Ectodermal cell (in vitro differentiated cells): ENCODE measurements at regions not wholly inside any gene's neighbourhood (a gene's known extent, or its start where the extent isn't known, plus 50 kb on each side); places are given as distances from the start of the nearest gene placed in this dataset.

Experiments used
- H3K27ac ChIP-seq: 2 replicates; pipeline ENCODE4 v1.7.0; 2013; ENCODE audit warnings: mild to moderate bottlenecking, low read depth, low read length; ENCODE audit not compliant: insufficient read depth, poor library complexity, severe bottlenecking
- H3K27me3 ChIP-seq: 2 replicates; pipeline ENCODE4 v1.7.0; 2013; ENCODE audit warnings: mild to moderate bottlenecking, low read length; ENCODE audit not compliant: insufficient read depth, control insufficient read depth, poor library complexity, severe bottlenecking
- H3K36me3 ChIP-seq: one replicate; pipeline ENCODE4 v1.7.0; 2013; ENCODE audit warnings: low read length; ENCODE audit not compliant: control insufficient read depth, insufficient read depth
- H3K4me1 ChIP-seq: one replicate; pipeline ENCODE4 v1.7.0; 2013; ENCODE audit warnings: low read length; ENCODE audit not compliant: control insufficient read depth, insufficient read depth
- H3K4me3 ChIP-seq: 2 replicates; pipeline ENCODE4 v1.7.0; 2013; ENCODE audit warnings: low read depth, low read length, control low read depth; ENCODE audit not compliant: insufficient read depth
- H3K9me3 ChIP-seq: 2 replicates; pipeline ENCODE4 v1.7.0; 2013; ENCODE audit warnings: mild to moderate bottlenecking, low read length, moderate library complexity; ENCODE audit not compliant: control insufficient read depth
- WGBS, 2 experiments: methylation state at CpG; one replicate each; pipeline ENCODE4 v1.1.7; 2013; ENCODE audit warnings: missing lambda C conversion rate in 2 of 2; 5-methylcytosine and 5-hydroxymethylcytosine counted together

GRCh38 chr6:93549868-93550267, 130.5 kb upstream of the EPHA7 start:
- WGBS, 2 experiments, result 91 to 96% methylated on average over 1 to 2 of the region's 2 CpGs
- no peak overlapping the region for H3K27ac ChIP-seq
- H3K4me1 ChIP-seq, result no peaks in the 10 kb centered on the region
- no peaks in the 10 kb centered on the region for H3K36me3 ChIP-seq
- no peak overlapping the region for H3K4me3 ChIP-seq
- H3K27me3 ChIP-seq, result no peaks in the 10 kb centered on the region
- no peaks in the 10 kb centered on the region for H3K9me3 ChIP-seq

- H3K27me3 ChIP-seq, result no peaks in the 10 kb centered on the region
- H3K36me3 ChIP-seq, result no peaks in the 10 kb centered on the region
- no peaks in the 10 kb centered on the region for H3K4me1 ChIP-seq
- H3K4me3 ChIP-seq, result no peak overlapping the region
- H3K27ac ChIP-seq, result no peak overlapping the region
- 94 to 98% methylated on average over 5 of the region's 6 CpGs for WGBS, 2 experiments
- peaks cover 4% of the 10 kb centered on the region for H3K9me3 ChIP-seq
These were observed 105.5 kb upstream of the EPHA7 start for GRCh38 chr6:93524671-93525451.

DNA sequence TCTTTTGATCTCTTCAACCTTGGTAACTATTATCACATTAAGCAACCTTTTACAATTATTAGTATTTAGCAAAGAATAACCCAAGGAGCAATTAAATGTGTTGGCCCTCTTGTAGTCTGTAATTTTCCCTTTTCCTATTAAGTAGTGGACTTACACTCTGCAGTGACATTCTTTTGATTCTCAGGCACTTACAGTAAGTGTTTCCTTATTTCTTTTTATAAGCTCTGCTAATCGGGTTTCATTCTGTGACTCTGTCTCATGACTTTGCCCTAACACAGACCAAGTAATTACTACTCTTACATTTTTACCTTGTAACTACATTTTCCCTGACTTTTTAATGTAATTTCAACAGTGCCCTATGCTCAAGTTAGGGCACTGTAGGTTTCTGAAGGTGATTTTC, 104.0 kb upstream of the EPHA7 start:
- WGBS, 2 experiments, result 78 to 93% methylated on average over 1 of the region's 1 CpG
- H3K4me3 ChIP-seq, result no peak overlapping the region
- no peaks in the 10 kb centered on the region for H3K27me3 ChIP-seq
- peaks cover 4% of the 10 kb centered on the region for H3K9me3 ChIP-seq
- no peaks in the 10 kb centered on the region for H3K36me3 ChIP-seq
- no peak overlapping the region for H3K27ac ChIP-seq
- H3K4me1 ChIP-seq, result no peaks in the 10 kb centered on the region

GRCh38 chr6:93516441-93516840, 97.1 kb upstream of the EPHA7 start:
- H3K27ac ChIP-seq, result no peak overlapping the region
- H3K27me3 ChIP-seq, result no peaks in the 10 kb centered on the region
- no peaks in the 10 kb centered on the region for H3K9me3 ChIP-seq
- no peaks in the 10 kb centered on the region for H3K36me3 ChIP-seq
- WGBS, 2 experiments, result 100% methylated on average over 1 of the region's 2 CpGs; no CpG with 5 or more reads in 1 of the 2 experiments
- no peaks in the 10 kb centered on the region for H3K4me1 ChIP-seq
- H3K4me3 ChIP-seq, result no peak overlapping the region

DNA sequence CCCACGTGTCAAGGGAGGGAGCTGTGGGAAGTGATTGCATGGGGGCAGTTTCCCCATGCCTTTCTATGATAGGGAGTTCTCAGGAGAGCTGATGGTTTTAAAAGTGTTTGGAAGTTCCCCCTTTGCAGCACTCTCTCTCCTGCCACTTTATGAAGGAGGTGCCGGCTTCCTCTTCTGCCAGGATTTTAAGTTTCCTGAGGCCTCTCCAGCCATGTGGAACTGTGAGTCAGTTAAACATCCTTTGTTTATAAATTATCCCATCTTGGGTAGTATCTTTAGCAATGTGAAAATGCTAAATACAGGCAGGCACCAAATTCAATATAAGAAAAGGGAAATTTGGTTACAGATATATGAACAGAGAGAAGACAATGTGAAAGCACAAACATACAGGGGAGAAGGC, 96.4 kb upstream of the EPHA7 start:
- H3K9me3 ChIP-seq, result peaks cover 2% of the 10 kb centered on the region
- no peaks in the 10 kb centered on the region for H3K36me3 ChIP-seq
- no peak overlapping the region for H3K27ac ChIP-seq
- H3K4me3 ChIP-seq, result no peak overlapping the region
- H3K27me3 ChIP-seq, result no peaks in the 10 kb centered on the region
- no peaks in the 10 kb centered on the region for H3K4me1 ChIP-seq
- 82 to 85% methylated on average over 2 of the region's 2 CpGs for WGBS, 2 experiments

GRCh38 chr6:93498713-93499112, 79.4 kb upstream of the EPHA7 start:
- Histone ChIP-seq H3K27ac (no peak overlapping the region), H3K27me3 (no peaks in the 10 kb centered on the region), H3K4me3 (no peak overlapping the region), H3K4me1 (no peaks in the 10 kb centered on the region), H3K36me3 (no peaks in the 10 kb centered on the region), H3K9me3 (no peaks in the 10 kb centered on the region)
- 88 to 93% methylated on average over 4 of the region's 4 CpGs for WGBS, 2 experiments

- Histone ChIP-seq H3K4me1 (no peaks in the 10 kb centered on the region), H3K27ac (no peak overlapping the region), H3K4me3 (no peak overlapping the region), H3K9me3 (no peaks in the 10 kb centered on the region), H3K27me3 (no peaks in the 10 kb centered on the region), H3K36me3 (no peaks in the 10 kb centered on the region)
- WGBS, 2 experiments, result 85 to 92% methylated on average over 2 of the region's 2 CpGs
These were observed 77.2 kb upstream of the EPHA7 start for GRCh38 chr6:93496548-93496947.

DNA sequence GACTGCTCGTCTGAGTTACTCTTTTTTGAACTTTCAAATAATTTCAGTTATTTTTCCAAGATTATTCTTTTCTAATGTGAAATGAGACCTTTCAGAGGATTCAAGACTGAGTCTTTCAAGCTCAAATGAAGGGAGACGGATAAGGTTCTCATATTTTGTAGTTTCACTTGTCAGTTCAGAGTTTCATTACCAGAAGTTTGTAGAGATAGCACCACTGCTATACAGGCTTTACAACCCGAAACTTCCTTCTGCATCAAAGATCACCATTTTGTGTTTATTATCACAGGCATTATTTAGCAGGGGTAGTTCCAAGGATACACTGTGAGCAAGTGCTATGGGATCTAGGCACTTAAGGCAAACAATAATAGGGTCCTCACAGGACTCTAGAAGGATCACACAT, 74.7 kb upstream of the EPHA7 start:
- Histone ChIP-seq H3K27me3 (no peaks in the 10 kb centered on the region), H3K36me3 (no peaks in the 10 kb centered on the region), H3K9me3 (no peaks in the 10 kb centered on the region), H3K4me1 (no peaks in the 10 kb centered on the region), H3K27ac (no peak overlapping the region), H3K4me3 (no peak overlapping the region)
- 83 to 85% methylated on average over 1 to 2 of the region's 3 CpGs for WGBS, 2 experiments

GRCh38 chr6:93474733-93475179, 55.4 kb upstream of the EPHA7 start:
- no peaks in the 10 kb centered on the region for H3K9me3 ChIP-seq
- H3K4me1 ChIP-seq, result no peaks in the 10 kb centered on the region
- H3K36me3 ChIP-seq, result no peaks in the 10 kb centered on the region
- H3K4me3 ChIP-seq, result no peak overlapping the region
- H3K27me3 ChIP-seq, result no peaks in the 10 kb centered on the region
- no peak overlapping the region for H3K27ac ChIP-seq
- 94 to 95% methylated on average over 5 of the region's 5 CpGs for WGBS, 2 experiments

DNA sequence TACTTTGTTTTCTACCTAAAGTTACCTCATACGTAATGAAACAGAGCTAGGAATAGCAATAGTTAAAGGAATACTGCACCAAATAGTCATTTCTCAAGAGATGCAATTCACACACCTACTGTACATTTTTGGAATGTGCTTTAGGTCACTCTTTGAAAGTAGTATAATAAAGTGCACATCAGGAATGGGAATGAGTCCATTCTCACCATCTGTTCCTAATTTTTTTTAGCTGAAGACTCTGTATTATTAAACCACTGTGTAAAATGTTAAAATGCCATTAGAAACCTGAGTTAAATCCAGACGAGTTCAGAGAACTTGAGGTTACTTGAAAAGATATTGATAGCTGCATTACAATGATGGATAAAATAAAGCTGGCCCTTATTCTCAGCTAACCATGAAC, 51.9 kb upstream of the EPHA7 start:
- Histone ChIP-seq H3K27ac (no peak overlapping the region), H3K4me3 (no peak overlapping the region), H3K9me3 (no peaks in the 10 kb centered on the region), H3K36me3 (no peaks in the 10 kb centered on the region), H3K4me1 (peaks cover 14% of the 10 kb centered on the region), H3K27me3 (no peaks in the 10 kb centered on the region)
- 100% methylated on average over 2 of the region's 2 CpGs for WGBS, 2 experiments
